Adipocyte (in vitro differentiated cells): ENCODE measurements at regions not wholly inside any gene's neighbourhood (a gene's known extent, or its start where the extent isn't known, plus 50 kb on each side); places are given as distances from the start of the nearest gene placed in this dataset.
A peak's percentile ranks its signal among the peaks of the same experiment; 100 is the strongest.

Source experiments
- DNase-seq: peaks from one replicate; pipeline ENCODE4 v3.0.0-alpha.2; 2015; ENCODE audit warnings: low read depth
- H3K27me3 ChIP-seq: replicated peaks from 2 replicates; pipeline ENCODE4 v1.7.0; 2013; ENCODE audit warnings: mild to moderate bottlenecking, low read length, moderate library complexity; ENCODE audit not compliant: control insufficient read depth, insufficient read depth
- H3K36me3 ChIP-seq: 2 replicates; pipeline ENCODE4 v1.7.0; 2013; ENCODE audit warnings: low read length, mild to moderate bottlenecking, moderate library complexity; ENCODE audit not compliant: control insufficient read depth, insufficient read depth, severe bottlenecking
- H3K4me1 ChIP-seq: 2 replicates; pipeline ENCODE4 v1.7.0; 2013; ENCODE audit warnings: mild to moderate bottlenecking, low read length, moderate library complexity; ENCODE audit not compliant: control insufficient read depth, insufficient read depth
- H3K4me3 ChIP-seq: 2 replicates; pipeline ENCODE4 v1.7.0; 2013; ENCODE audit warnings: mild to moderate bottlenecking, low read length, moderate library complexity
- H3K9ac ChIP-seq: 2 replicates; pipeline ENCODE4 v1.7.0; 2013; ENCODE audit warnings: mild to moderate bottlenecking, low read length, moderate library complexity
- H3K9me3 ChIP-seq: 2 replicates; pipeline ENCODE4 v1.7.0; 2013; ENCODE audit warnings: mild to moderate bottlenecking, low read length, moderate library complexity; ENCODE audit not compliant: control insufficient read depth

DNA sequence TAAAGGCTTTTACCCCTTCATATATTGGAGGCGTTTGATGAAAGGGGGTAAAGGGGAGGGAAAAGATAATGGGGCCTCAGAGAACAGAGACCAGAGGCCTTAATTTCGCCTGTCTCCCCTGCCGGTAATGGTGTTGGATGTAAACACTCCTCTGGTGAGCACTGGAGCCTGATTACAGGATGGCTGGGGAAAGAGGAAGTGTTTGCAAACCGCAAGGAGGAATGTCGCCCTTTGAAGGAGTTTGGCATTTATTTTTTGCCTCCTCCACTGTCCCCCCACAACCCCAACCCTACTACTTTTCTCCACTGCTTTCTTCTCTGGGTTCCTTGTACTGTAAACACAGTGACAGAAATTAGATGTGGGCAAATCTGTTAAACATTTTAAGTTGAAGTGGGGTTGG, 211.9 kb upstream of the TBX3 start:
- Histone ChIP-seq H3K4me3 (no peak overlapping the region), H3K9ac (no peak overlapping the region), H3K4me1 (no peaks in the 10 kb centered on the region), H3K9me3 (no peaks in the 10 kb centered on the region), H3K36me3 (no peaks in the 10 kb centered on the region), H3K27me3 (no peaks in the 10 kb centered on the region)
- no peak for DNase-seq

- no peaks in the 10 kb centered on the region for H3K4me1 ChIP-seq
- H3K27me3 ChIP-seq, result no peaks in the 10 kb centered on the region
- H3K4me3 ChIP-seq, result no peak overlapping the region
- no peak for DNase-seq
- no peaks in the 10 kb centered on the region for H3K36me3 ChIP-seq
- no peaks in the 10 kb centered on the region for H3K9me3 ChIP-seq
- H3K9ac ChIP-seq, result no peak overlapping the region
These were observed 211.1 kb upstream of the TBX3 start for GRCh38 chr12:114895081-114895480.

GRCh38 chr12:114894076-114894475, 210.1 kb upstream of the TBX3 start:
- no peaks in the 10 kb centered on the region for H3K36me3 ChIP-seq
- no peaks in the 10 kb centered on the region for H3K9me3 ChIP-seq
- H3K4me1 ChIP-seq, result no peaks in the 10 kb centered on the region
- no peaks in the 10 kb centered on the region for H3K27me3 ChIP-seq
- H3K4me3 ChIP-seq, result no peak overlapping the region
- DNase-seq, result no peak
- no peak overlapping the region for H3K9ac ChIP-seq

DNA sequence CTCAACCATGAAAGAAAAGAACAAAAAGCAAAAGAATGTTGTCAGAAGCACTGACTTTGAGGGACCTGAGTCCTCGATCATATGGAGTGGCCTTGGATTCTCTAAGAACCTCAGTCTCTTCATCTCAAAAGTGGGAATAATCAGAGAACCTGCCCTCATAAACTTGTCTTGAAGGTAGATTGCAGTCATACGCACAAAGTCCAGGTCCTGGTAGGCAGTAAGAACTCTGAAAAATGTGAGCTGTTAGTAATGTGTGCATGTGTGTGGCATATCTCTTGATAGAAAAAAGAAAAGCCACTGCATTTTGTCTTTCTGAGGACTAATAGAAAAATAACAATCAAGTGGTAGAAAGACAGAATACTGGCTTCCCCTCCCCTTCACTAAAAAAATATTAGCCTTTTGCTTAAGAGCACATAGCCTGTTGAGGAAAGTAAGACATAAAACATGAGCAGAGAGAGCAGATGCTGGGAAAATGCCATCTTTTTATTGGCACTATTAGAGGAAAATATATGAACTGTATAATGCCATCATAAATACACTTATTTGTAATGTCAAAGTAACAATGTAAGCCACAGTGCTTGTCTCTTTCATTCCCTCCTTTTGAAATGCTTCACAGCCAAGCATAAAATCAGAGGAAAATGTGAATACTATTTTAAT, 205.1 kb upstream of the TBX3 start:
- Histone ChIP-seq H3K9ac (no peak overlapping the region), H3K4me1 (no peaks in the 10 kb centered on the region), H3K4me3 (no peak overlapping the region), H3K36me3 (no peaks in the 10 kb centered on the region), H3K27me3 (no peaks in the 10 kb centered on the region), H3K9me3 (no peaks in the 10 kb centered on the region)
- no peak for DNase-seq

GRCh38 chr12:114888448-114888847, 204.5 kb upstream of the TBX3 start:
- H3K27me3 ChIP-seq, result no peaks in the 10 kb centered on the region
- H3K4me1 ChIP-seq, result no peaks in the 10 kb centered on the region
- H3K4me3 ChIP-seq, result no peak overlapping the region
- H3K36me3 ChIP-seq, result no peaks in the 10 kb centered on the region
- DNase-seq, result peak; percentile 14
- H3K9ac ChIP-seq, result no peak overlapping the region
- H3K9me3 ChIP-seq, result no peaks in the 10 kb centered on the region

- DNase-seq, result no peak
- Histone ChIP-seq H3K4me3 (no peak overlapping the region), H3K4me1 (no peaks in the 10 kb centered on the region), H3K9ac (no peak overlapping the region), H3K27me3 (no peaks in the 10 kb centered on the region), H3K36me3 (no peaks in the 10 kb centered on the region), H3K9me3 (no peaks in the 10 kb centered on the region)
These were observed 201.5 kb upstream of the TBX3 start for GRCh38 chr12:114885501-114885900.

- H3K9me3 ChIP-seq, result no peaks in the 10 kb centered on the region
- H3K9ac ChIP-seq, result no peak overlapping the region
- no peak for DNase-seq
- H3K36me3 ChIP-seq, result no peaks in the 10 kb centered on the region
- no peaks in the 10 kb centered on the region for H3K4me1 ChIP-seq
- H3K4me3 ChIP-seq, result no peak overlapping the region
- H3K27me3 ChIP-seq, result no peaks in the 10 kb centered on the region
These were observed 200.6 kb upstream of the TBX3 start for GRCh38 chr12:114884575-114884974.

- Histone ChIP-seq H3K36me3 (no peaks in the 10 kb centered on the region), H3K27me3 (no peaks in the 10 kb centered on the region), H3K4me3 (no peak overlapping the region), H3K9me3 (no peaks in the 10 kb centered on the region), H3K4me1 (no peaks in the 10 kb centered on the region), H3K9ac (no peak overlapping the region)
- DNase-seq, result no peak
These were observed 198.1 kb upstream of the TBX3 start for GRCh38 chr12:114882083-114882482.

- Histone ChIP-seq H3K36me3 (no peaks in the 10 kb centered on the region), H3K9me3 (no peaks in the 10 kb centered on the region), H3K4me3 (no peak overlapping the region), H3K27me3 (no peaks in the 10 kb centered on the region), H3K4me1 (no peaks in the 10 kb centered on the region), H3K9ac (no peak overlapping the region)
- DNase-seq, result no peak
These were observed 195.4 kb upstream of the TBX3 start for GRCh38 chr12:114879354-114879753.

DNA sequence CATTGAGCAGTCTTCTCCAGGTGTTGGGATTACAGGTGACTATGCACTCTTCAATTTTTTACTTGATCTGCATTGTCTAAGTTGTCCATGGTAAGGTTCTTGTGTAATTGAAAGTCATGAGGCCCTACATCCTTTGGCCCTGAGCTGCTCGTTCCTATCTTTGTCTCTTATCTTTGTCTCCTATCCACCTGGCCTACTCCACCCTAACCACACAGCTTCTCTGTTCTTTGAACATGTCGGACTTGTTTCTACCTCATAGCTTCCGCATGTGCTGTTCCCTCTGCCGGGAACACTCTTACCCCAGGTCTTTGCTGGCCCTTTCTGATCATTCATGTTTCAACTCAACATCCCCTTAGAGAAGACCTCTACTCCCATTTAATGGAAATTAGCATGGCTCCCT, 194.8 kb upstream of the TBX3 start:
- no peaks in the 10 kb centered on the region for H3K27me3 ChIP-seq
- no peaks in the 10 kb centered on the region for H3K4me1 ChIP-seq
- no peak for DNase-seq
- no peaks in the 10 kb centered on the region for H3K9me3 ChIP-seq
- H3K36me3 ChIP-seq, result no peaks in the 10 kb centered on the region
- H3K9ac ChIP-seq, result no peak overlapping the region
- no peak overlapping the region for H3K4me3 ChIP-seq

DNA sequence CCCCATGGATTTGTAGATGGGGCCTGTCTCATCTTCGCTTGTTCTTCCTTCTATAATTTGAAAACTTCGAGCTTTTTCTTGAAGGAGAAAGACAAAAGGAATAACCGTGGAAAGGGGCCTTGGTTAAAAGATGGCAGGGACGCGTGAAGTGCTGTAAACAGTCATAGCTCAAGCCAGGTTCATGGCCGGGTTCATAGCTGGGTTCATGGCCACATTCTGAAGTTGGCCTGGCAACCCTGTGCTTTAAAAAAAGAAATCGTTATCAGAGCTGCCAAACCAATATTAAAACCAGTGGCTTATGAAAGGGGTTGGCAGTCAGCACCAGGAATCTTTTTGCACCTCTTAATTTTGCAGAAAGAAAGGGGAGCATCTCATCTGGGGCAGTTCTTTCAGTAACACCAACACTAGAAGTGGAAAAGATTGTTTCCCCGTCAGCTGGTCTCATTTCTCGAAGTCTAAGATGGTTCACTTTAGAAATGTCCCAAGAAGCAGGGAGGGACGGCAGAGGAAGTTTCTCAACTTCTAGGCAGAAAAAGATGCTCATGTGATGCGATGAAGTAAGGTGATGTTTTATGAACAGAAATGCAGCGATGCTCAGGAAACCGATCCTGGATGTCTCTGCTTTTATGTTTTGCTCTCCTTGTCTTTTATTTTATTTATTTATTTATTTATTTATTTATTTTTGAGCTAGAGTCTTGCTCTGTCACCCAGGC, 193.1 kb upstream of the TBX3 start:
- no peaks in the 10 kb centered on the region for H3K4me1 ChIP-seq
- DNase-seq, result no peak
- H3K9ac ChIP-seq, result no peak overlapping the region
- no peak overlapping the region for H3K4me3 ChIP-seq
- H3K36me3 ChIP-seq, result no peaks in the 10 kb centered on the region
- H3K27me3 ChIP-seq, result no peaks in the 10 kb centered on the region
- no peaks in the 10 kb centered on the region for H3K9me3 ChIP-seq

GRCh38 chr12:114875313-114875712, 191.3 kb upstream of the TBX3 start:
- H3K4me1 ChIP-seq, result no peaks in the 10 kb centered on the region
- H3K4me3 ChIP-seq, result no peak overlapping the region
- H3K9me3 ChIP-seq, result no peaks in the 10 kb centered on the region
- no peaks in the 10 kb centered on the region for H3K36me3 ChIP-seq
- no peaks in the 10 kb centered on the region for H3K27me3 ChIP-seq
- H3K9ac ChIP-seq, result no peak overlapping the region
- DNase-seq, result no peak
